Endothelial cell of umbilical vein (primary cell): ENCODE measurements at regions not wholly inside any gene's neighbourhood (a gene's known extent, or its start where the extent isn't known, plus 50 kb on each side); places are given as distances from the start of the nearest gene placed in this dataset.

Experiments used
- BruUV-seq: library from RNA; stranded (reverse); fragments of 400-500 nt; replicated peaks from 2 replicates; lab custom pipeline; 2021; lab: Mats Ljungman, UMichigan
- CTCF ChIA-PET: fragments of 300-600, 350-600 bp; sonication (Branson Sonifier 250); formaldehyde crosslinking; loops from one replicate; lab custom pipeline; 2021; ENCODE audit warnings: antibody characterized with exemption, inconsistent platforms; lab: Charles Lee
- POLR2A ChIA-PET: fragments of 300-600, 350-600 bp; sonication (Branson Sonifier 250); formaldehyde crosslinking; loops from one replicate; lab custom pipeline; 2021; ENCODE audit warnings: antibody characterized with exemption, inconsistent platforms; lab: Charles Lee
- DNase-seq: peaks from one replicate; pipeline ENCODE4 v3.0.0-alpha.2; 2011; ENCODE audit warnings: low read depth, low spot score
- FAIRE-seq: peaks from 2 replicates; lab custom pipeline; 2011; peaks lifted over from hg19 to GRCh38; lab: Jason Lieb, UNC
- H2AFZ ChIP-seq: 2 replicates; pipeline ENCODE4 v1.6.0; 2012; ENCODE audit warnings: low read depth, low read length, control low read depth, inconsistent platforms
- H3K27ac ChIP-seq: 2 replicates; pipeline ENCODE4 v1.5.1; 2011; ENCODE audit warnings: low read depth, mild to moderate bottlenecking, control low read depth, low read length, moderate library complexity; ENCODE audit not compliant: insufficient read depth
- H3K27me3 ChIP-seq, 2 experiments: 2 replicates each; pipeline versions ENCODE4 v1.6.0 to v1.6.1; 2011; ENCODE audit warnings: low read length in 2 of 2, mixed read lengths in 1 of 2; ENCODE audit not compliant: control insufficient read depth in 2 of 2, insufficient read depth in 2 of 2
- H3K36me3 ChIP-seq, 2 experiments: 2 replicates in 1 of 2; 3 replicates in 1 of 2; pipeline ENCODE4 v1.5.1; 2011; ENCODE audit warnings: low read length in 2 of 2, mild to moderate bottlenecking in 1 of 2, moderate library complexity in 1 of 2; ENCODE audit not compliant: control insufficient read depth in 2 of 2, insufficient read depth in 2 of 2; ENCODE audit errors: extremely low read depth in 1 of 2
- H3K4me1 ChIP-seq: 3 replicates; pipeline ENCODE4 v1.5.1; 2011; ENCODE audit warnings: mild to moderate bottlenecking, low read length; ENCODE audit not compliant: control insufficient read depth, insufficient read depth; ENCODE audit errors: extremely low read depth
- H3K4me2 ChIP-seq: 2 replicates; pipeline ENCODE4 v1.6.1; 2011; ENCODE audit warnings: low read length, control low read depth, mixed read lengths; ENCODE audit not compliant: insufficient read depth
- H3K4me3 ChIP-seq, 3 experiments: fragments of 200-600 bp in 1 of 3; sonication (generic), shearing (Covaris generic) in 1 of 3; replicated peaks in 1 of 3; 2 replicates each; pipeline ENCODE4 v1.5.1; 2011 to 2016; ENCODE audit warnings: control low read depth in 3 of 3, low read length in 3 of 3, mild to moderate bottlenecking in 2 of 3, inconsistent platforms in 1 of 3, low read depth in 1 of 3, moderate library complexity in 1 of 3; ENCODE audit not compliant: insufficient read depth in 1 of 3
- H3K79me2 ChIP-seq: 2 replicates; pipeline ENCODE4 v1.6.0; 2012; ENCODE audit warnings: low read length, inconsistent platforms; ENCODE audit not compliant: control insufficient read depth, insufficient read depth
- H3K9ac ChIP-seq: replicated peaks from 2 replicates; pipeline ENCODE3; 2011; ENCODE audit warnings: low read length, control low read depth; ENCODE audit not compliant: insufficient read depth; ENCODE audit errors: extremely low read depth
- H3K9me1 ChIP-seq: replicated peaks from 3 replicates; pipeline ENCODE4 v1.6.0; 2011; ENCODE audit warnings: mild to moderate bottlenecking, low read length; ENCODE audit not compliant: control insufficient read depth, insufficient read depth; ENCODE audit errors: extremely low read depth
- H3K9me3 ChIP-seq: replicated peaks from 2 replicates; pipeline ENCODE4 v1.5.1; 2012; ENCODE audit warnings: low read length, inconsistent platforms; ENCODE audit not compliant: control insufficient read depth, insufficient read depth
- H4K20me1 ChIP-seq: replicated peaks from 2 replicates; pipeline ENCODE3; 2011; ENCODE audit warnings: mild to moderate bottlenecking, low read length; ENCODE audit not compliant: control insufficient read depth, insufficient read depth; ENCODE audit errors: extremely low read depth
- CTCF ChIP-seq, 2 donors: IDR thresholded peaks; 1 replicate in 1 of 2; 2 replicates in 1 of 2; pipeline ENCODE4 v1.5.1; 2011; ENCODE audit warnings: low read length in 2 of 2, mild to moderate bottlenecking in 2 of 2, moderate library complexity in 2 of 2, control low read depth in 1 of 2, inconsistent platforms in 1 of 2, low read depth in 1 of 2; ENCODE audit not compliant: insufficient read depth in 1 of 2; ENCODE audit errors: extremely low read depth in 1 of 2
- FOS ChIP-seq: IDR thresholded peaks from 2 replicates; pipeline ENCODE4 v1.6.1; 2011; ENCODE audit warnings: mild to moderate bottlenecking, low read length, moderate library complexity, borderline replicate concordance; ENCODE audit not compliant: insufficient read depth
- JUN ChIP-seq: IDR thresholded peaks from 2 replicates; pipeline ENCODE4 v1.6.1; 2011; ENCODE audit warnings: borderline replicate concordance, low read depth; ENCODE audit not compliant: insufficient read length, insufficient read depth
- MAX ChIP-seq: IDR thresholded peaks from 2 replicates; pipeline ENCODE4 v1.6.1; 2011; ENCODE audit not compliant: insufficient read depth, insufficient read length
- POLR2A ChIP-seq: IDR thresholded peaks from 2 replicates; pipeline ENCODE4 v1.6.1; 2012; ENCODE audit warnings: low read depth, mild to moderate bottlenecking, control low read depth, low read length
- POLR2AphosphoS5 ChIP-seq: IDR thresholded peaks from 2 replicates; pipeline ENCODE4 v1.6.1; 2012; ENCODE audit warnings: low read depth, mild to moderate bottlenecking, control low read depth, low read length, moderate library complexity; ENCODE audit not compliant: insufficient read depth
- dilution Hi-C: fragments of 300-500 bp; cut with MboI; formaldehyde crosslinking; loops from one replicate; pipeline ENCODE4 v1.15.0; 2019; ENCODE audit warnings: low sequenced_read_pairs; ENCODE audit not compliant: extremely low pct_ligation_motif_present
- intact Hi-C: fragments of 100-400 bp; cut with micrococcal nuclease; formaldehyde crosslinking; loops from one replicate; pipeline ENCODE4 v1.10.0; 2022

DNA sequence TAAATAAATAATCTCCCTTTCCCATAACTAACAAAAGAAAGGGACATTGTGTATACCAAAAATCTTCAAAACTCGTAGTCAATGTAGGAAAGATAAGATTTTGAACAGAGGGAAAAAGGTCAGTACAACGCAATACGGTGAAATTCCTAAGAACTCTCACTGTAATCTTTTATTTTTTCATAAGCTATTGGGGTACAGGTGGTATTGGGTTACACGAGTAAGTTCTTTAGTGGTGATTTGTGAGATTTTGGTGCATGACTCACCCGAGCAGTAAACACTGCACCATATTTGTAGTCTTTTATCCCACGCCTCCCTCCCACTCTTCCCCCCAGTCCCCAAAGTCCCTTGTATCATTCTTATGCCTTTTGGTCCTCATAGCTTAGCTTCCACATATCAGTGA lies 718.0 kb downstream of the TBL1XR1 start:
- BruUV-seq, result no TSS peak
- H3K9ac ChIP-seq, result no peak overlapping the region
- no peaks in the 10 kb centered on the region for H3K9me3 ChIP-seq
- no peaks in the 10 kb centered on the region for H3K9me1 ChIP-seq
- DNase-seq (no peak), FAIRE-seq (no peak)
- dilution Hi-C loops, result no loop called here
- no peak overlapping the region for H3K4me3 ChIP-seq
- no peak overlapping the region for H2AFZ ChIP-seq
- no peaks in the 10 kb centered on the region for H4K20me1 ChIP-seq
- TF ChIP-seq FOS (no peak), CTCF (IDR thresholded peaks at IDR 0.05; ENCODE audit: extremely low read depth in 1 of 2, insufficient read depth in 1 of 2, low read depth in 1 of 2, low read length in 2 of 2) (no peak), POLR2A (no peak)
- intact Hi-C loops, result no loop called here
- no peaks in the 10 kb centered on the region for H3K36me3 ChIP-seq
- no peaks in the 10 kb centered on the region for H3K79me2 ChIP-seq
- H3K27me3 ChIP-seq, result no peaks in the 10 kb centered on the region
- ChIA-PET POLR2A (no interaction called here), CTCF (no interaction called here)
- no peak overlapping the region for H3K4me2 ChIP-seq
- H3K27ac ChIP-seq, result no peak overlapping the region
- no peaks in the 10 kb centered on the region for H3K4me1 ChIP-seq

DNA sequence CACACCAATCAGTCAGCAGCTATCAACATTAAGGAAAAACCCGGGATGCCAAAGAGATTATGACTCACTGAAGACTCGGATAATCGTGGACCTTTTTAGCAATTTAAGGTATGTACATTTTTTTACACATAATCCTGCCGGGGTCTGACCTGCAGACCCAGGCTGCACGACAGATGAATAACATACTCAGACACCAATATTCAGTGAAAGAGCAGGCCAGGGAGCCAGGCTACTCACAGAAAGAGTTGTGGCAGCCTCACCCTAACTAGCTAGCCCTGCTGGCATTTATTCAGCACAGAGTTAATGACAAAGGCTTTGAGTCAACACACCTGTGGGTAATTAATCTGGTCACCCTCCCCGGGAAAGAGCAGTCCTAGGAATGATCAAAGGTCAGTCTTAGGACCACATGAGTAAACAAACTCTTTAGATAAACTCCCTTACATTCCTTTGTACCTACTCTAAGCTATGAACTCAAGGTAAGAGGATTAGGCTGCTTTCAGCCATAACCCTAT lies 727.5 kb downstream of the TBL1XR1 start:
- Histone ChIP-seq H3K4me3 (no peak overlapping the region), H3K36me3 (no peaks in the 10 kb centered on the region), H3K79me2 (no peaks in the 10 kb centered on the region), H3K4me2 (no peak overlapping the region), H2AFZ (no peak overlapping the region), H3K9me1 (no peaks in the 10 kb centered on the region), H3K4me1 (no peaks in the 10 kb centered on the region), H3K9ac (no peak overlapping the region), H4K20me1 (no peaks in the 10 kb centered on the region), H3K27ac (no peak overlapping the region), H3K27me3 (no peaks in the 10 kb centered on the region), H3K9me3 (no peaks in the 10 kb centered on the region)
- TF ChIP-seq POLR2AphosphoS5 (no peak), JUN (no peak), CTCF (IDR thresholded peaks at IDR 0.05; ENCODE audit: extremely low read depth in 1 of 2, insufficient read depth in 1 of 2, low read depth in 1 of 2, low read length in 2 of 2) (no peak), MAX (no peak)
- dilution Hi-C loops (no loop called here), intact Hi-C loops (no loop called here)
- FAIRE-seq (no peak), DNase-seq (no peak)
- POLR2A ChIA-PET, result no interaction called here
- CTCF ChIA-PET, result no interaction called here
- no TSS peak for BruUV-seq
